ENCODE measurements at regions not wholly inside any gene's neighbourhood (a gene's known extent, or its start where the extent isn't known, plus 50 kb on each side); places are given as distances from the start of the nearest gene placed in this dataset.

DNA sequence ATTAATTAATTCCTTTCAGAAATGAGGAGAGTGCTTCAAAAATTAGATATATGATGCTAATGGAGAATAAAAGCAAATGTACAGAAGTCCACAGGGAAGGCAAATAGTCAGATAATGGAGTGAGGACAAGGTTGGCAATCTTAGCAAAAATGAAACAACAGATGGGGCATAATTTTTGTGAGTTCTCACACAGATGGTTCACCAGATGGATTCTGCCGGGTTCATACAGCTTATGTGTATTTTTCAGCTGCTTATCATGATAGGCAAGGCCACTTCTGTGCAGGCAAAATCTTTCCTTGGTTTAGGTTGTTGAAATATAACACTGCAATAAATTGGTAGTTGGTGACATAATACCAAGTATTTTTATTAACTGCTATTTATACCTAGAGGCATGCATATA is 1539.0 kb upstream of the IGFBP7 start:
- no peaks in the 10 kb centered on the region for H3K9me3 ChIP-seq
- WGBS, 3 donors = 25 to 50% (median 39%) methylated on average over 1 of the region's 1 CpG
- H3K36me3 ChIP-seq (ENCODE audit: insufficient read depth in 1 of 2, low read depth in 1 of 2) = no peaks in the 10 kb centered on the region
- no peak overlapping the region for H3K27ac ChIP-seq
- TF ChIP-seq, protein P1, sequence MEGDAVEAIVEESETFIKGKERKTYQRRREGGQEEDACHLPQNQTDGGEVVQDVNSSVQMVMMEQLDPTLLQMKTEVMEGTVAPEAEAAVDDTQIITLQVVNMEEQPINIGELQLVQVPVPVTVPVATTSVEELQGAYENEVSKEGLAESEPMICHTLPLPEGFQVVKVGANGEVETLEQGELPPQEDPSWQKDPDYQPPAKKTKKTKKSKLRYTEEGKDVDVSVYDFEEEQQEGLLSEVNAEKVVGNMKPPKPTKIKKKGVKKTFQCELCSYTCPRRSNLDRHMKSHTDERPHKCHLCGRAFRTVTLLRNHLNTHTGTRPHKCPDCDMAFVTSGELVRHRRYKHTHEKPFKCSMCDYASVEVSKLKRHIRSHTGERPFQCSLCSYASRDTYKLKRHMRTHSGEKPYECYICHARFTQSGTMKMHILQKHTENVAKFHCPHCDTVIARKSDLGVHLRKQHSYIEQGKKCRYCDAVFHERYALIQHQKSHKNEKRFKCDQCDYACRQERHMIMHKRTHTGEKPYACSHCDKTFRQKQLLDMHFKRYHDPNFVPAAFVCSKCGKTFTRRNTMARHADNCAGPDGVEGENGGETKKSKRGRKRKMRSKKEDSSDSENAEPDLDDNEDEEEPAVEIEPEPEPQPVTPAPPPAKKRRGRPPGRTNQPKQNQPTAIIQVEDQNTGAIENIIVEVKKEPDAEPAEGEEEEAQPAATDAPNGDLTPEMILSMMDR (IDR thresholded peaks at IDR 0.05) = no peak
- ATAC-seq (no peak), DNase-seq (no peak)
- H3K27me3 ChIP-seq (ENCODE audit: insufficient read depth in 3 of 3, low read length in 2 of 3) = no peaks in the 10 kb centered on the region
- H3K4me3 ChIP-seq = no peak overlapping the region
- intact Hi-C loops (cut with DNase I) = no loop called here
- H3K4me1 ChIP-seq = no peaks in the 10 kb centered on the region

- WGBS, 3 donors = 64 to 71% (median 69%) methylated on average over 3 of the region's 3 CpGs
- H3K36me3 ChIP-seq (ENCODE audit: insufficient read depth in 1 of 2, low read depth in 1 of 2) = no peaks in the 10 kb centered on the region
- no peaks in the 10 kb centered on the region for H3K9me3 ChIP-seq
- intact Hi-C loops (cut with DNase I) = no loop called here
- H3K27me3 ChIP-seq (ENCODE audit: insufficient read depth in 3 of 3, low read length in 2 of 3) = no peaks in the 10 kb centered on the region
- H3K27ac ChIP-seq = no peak overlapping the region
- DNase-seq = no peak
- H3K4me1 ChIP-seq = no peaks in the 10 kb centered on the region
- TF ChIP-seq, protein P1 (IDR thresholded peaks at IDR 0.05) = no peak
- H3K4me3 ChIP-seq = no peak overlapping the region
- ATAC-seq = no peak
Observed at GRCh38 chr4:58646126-58646525, 1535.9 kb upstream of the IGFBP7 start.

GRCh38 chr4:58644549-58644948 is 1534.4 kb upstream of the IGFBP7 start:
- Histone ChIP-seq H3K27me3 (ENCODE audit: insufficient read depth in 3 of 3, low read length in 2 of 3) (no peaks in the 10 kb centered on the region), H3K4me1 (no peaks in the 10 kb centered on the region), H3K4me3 (no peak overlapping the region), H3K9me3 (no peaks in the 10 kb centered on the region), H3K36me3 (ENCODE audit: insufficient read depth in 1 of 2, low read depth in 1 of 2) (no peaks in the 10 kb centered on the region), H3K27ac (no peak overlapping the region)
- ATAC-seq = no peak
- 71 to 79% (median 72%) methylated on average over 3 of the region's 3 CpGs for WGBS, 3 donors
- intact Hi-C loops (cut with DNase I) = no loop called here
- TF ChIP-seq, protein P1 (IDR thresholded peaks at IDR 0.05) = no peak
- no peak for DNase-seq

DNA sequence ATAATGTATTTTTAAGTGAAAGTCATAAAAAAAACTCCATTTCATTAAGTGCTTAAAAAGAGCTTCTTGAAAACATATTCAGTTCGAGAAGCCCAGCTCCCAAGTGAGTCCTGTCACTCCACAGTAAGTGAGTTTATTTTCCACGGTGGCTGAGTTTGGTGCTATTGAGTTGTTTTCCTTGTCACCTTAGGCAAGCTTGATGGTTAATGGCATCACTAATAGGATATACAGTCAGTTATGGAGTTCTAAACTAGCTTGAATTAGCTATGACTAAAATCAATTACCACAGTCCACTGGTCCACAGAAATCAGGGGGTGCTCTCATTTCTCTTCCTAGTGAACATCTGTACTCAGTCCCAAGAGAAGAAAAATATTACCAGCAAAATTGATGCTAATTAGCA is 1526.2 kb upstream of the IGFBP7 start:
- no peaks in the 10 kb centered on the region for H3K4me1 ChIP-seq
- no peak for ATAC-seq
- TF ChIP-seq, protein P1 (IDR thresholded peaks at IDR 0.05) = no peak
- H3K36me3 ChIP-seq (ENCODE audit: insufficient read depth in 1 of 2, low read depth in 1 of 2) = no peaks in the 10 kb centered on the region
- H3K27ac ChIP-seq = no peak overlapping the region
- no peak for DNase-seq
- no peak overlapping the region for H3K4me3 ChIP-seq
- intact Hi-C loops (cut with DNase I) = no loop called here
- no peaks in the 10 kb centered on the region for H3K27me3 ChIP-seq (ENCODE audit: insufficient read depth in 3 of 3, low read length in 2 of 3)
- WGBS, 3 donors = 31 to 41% (median 39%) methylated on average over 2 of the region's 2 CpGs
- H3K9me3 ChIP-seq = no peaks in the 10 kb centered on the region

GRCh38 chr4:58617226-58617625 is 1507.0 kb upstream of the IGFBP7 start:
- H3K36me3 ChIP-seq (ENCODE audit: insufficient read depth in 1 of 2, low read depth in 1 of 2) = no peaks in the 10 kb centered on the region
- WGBS, 3 donors = 86 to 90% (median 86%) methylated on average over 2 of the region's 2 CpGs
- no peaks in the 10 kb centered on the region for H3K4me1 ChIP-seq
- no peaks in the 10 kb centered on the region for H3K27me3 ChIP-seq (ENCODE audit: insufficient read depth in 3 of 3, low read length in 2 of 3)
- no peak for ATAC-seq
- DNase-seq = no peak
- H3K27ac ChIP-seq = no peak overlapping the region
- TF ChIP-seq, protein P1 (IDR thresholded peaks at IDR 0.05) = no peak
- no peaks in the 10 kb centered on the region for H3K9me3 ChIP-seq
- intact Hi-C loops (cut with DNase I) = no loop called here
- no peak overlapping the region for H3K4me3 ChIP-seq

Measured in psoas muscle (tissue), 7 donors.